ENCODE measurements at regions not wholly inside any gene's neighbourhood (a gene's known extent, or its start where the extent isn't known, plus 50 kb on each side); places are given as distances from the start of the nearest gene placed in this dataset.

GRCh38 chr1:219749370-219749769 is 136.5 kb upstream of the ZC3H11B start:
- Histone ChIP-seq H3K4me3 (ENCODE audit: low read depth, low read length) (no peak overlapping the region), H3K36me3 (replicated peaks) (no peaks in the 10 kb centered on the region), H3K27ac (no peak overlapping the region), H3K27me3 (replicated peaks) (no peaks in the 10 kb centered on the region)
- no peak for DNase-seq
- in situ Hi-C loops (cut with HindIII; ENCODE audit: low pct_ligation_motif_present, low sequenced_read_pairs) = no loop called here
- TF ChIP-seq CTCF (IDR thresholded peaks at IDR 0.05; ENCODE audit: low read depth, low read length, missing control alignments) = no peak

- H3K36me3 ChIP-seq (replicated peaks) = no peaks in the 10 kb centered on the region
- DNase-seq = no peak
- no peak overlapping the region for H3K4me3 ChIP-seq (ENCODE audit: low read depth, low read length)
- no peaks in the 10 kb centered on the region for H3K27me3 ChIP-seq (replicated peaks)
- in situ Hi-C loops (cut with HindIII; ENCODE audit: low pct_ligation_motif_present, low sequenced_read_pairs) = no loop called here
- no peak overlapping the region for H3K27ac ChIP-seq
- no peak for TF ChIP-seq CTCF (IDR thresholded peaks at IDR 0.05; ENCODE audit: low read depth, low read length, missing control alignments)
Observed at GRCh38 chr1:219746141-219746540, 133.2 kb upstream of the ZC3H11B start.

- no peak overlapping the region for H3K27ac ChIP-seq
- no peak overlapping the region for H3K4me3 ChIP-seq (ENCODE audit: low read depth, low read length)
- no peaks in the 10 kb centered on the region for H3K36me3 ChIP-seq (replicated peaks)
- no peaks in the 10 kb centered on the region for H3K27me3 ChIP-seq (replicated peaks)
- in situ Hi-C loops (cut with HindIII; ENCODE audit: low pct_ligation_motif_present, low sequenced_read_pairs) = no loop called here
- no peak for TF ChIP-seq CTCF (IDR thresholded peaks at IDR 0.05; ENCODE audit: low read depth, low read length, missing control alignments)
- DNase-seq = peak; percentile 70
Observed at GRCh38 chr1:219744652-219745469, 132.0 kb upstream of the ZC3H11B start.

- H3K36me3 ChIP-seq (replicated peaks) = no peaks in the 10 kb centered on the region
- H3K4me3 ChIP-seq (ENCODE audit: low read depth, low read length) = no peak overlapping the region
- in situ Hi-C loops (cut with HindIII; ENCODE audit: low pct_ligation_motif_present, low sequenced_read_pairs) = no loop called here
- no peak for DNase-seq
- TF ChIP-seq CTCF (IDR thresholded peaks at IDR 0.05; ENCODE audit: low read depth, low read length, missing control alignments) = no peak
- H3K27ac ChIP-seq = no peak overlapping the region
- no peaks in the 10 kb centered on the region for H3K27me3 ChIP-seq (replicated peaks)
Observed at GRCh38 chr1:219741011-219741970, 128.4 kb upstream of the ZC3H11B start.

- H3K27me3 ChIP-seq (replicated peaks) = no peaks in the 10 kb centered on the region
- no peak for TF ChIP-seq CTCF (IDR thresholded peaks at IDR 0.05; ENCODE audit: low read depth, low read length, missing control alignments)
- in situ Hi-C loops (cut with HindIII; ENCODE audit: low pct_ligation_motif_present, low sequenced_read_pairs) = no loop called here
- no peak overlapping the region for H3K27ac ChIP-seq
- no peaks in the 10 kb centered on the region for H3K36me3 ChIP-seq (replicated peaks)
- no peak overlapping the region for H3K4me3 ChIP-seq (ENCODE audit: low read depth, low read length)
- no peak for DNase-seq
Observed at GRCh38 chr1:219733511-219734174, 120.7 kb upstream of the ZC3H11B start.

Data from brain microvascular endothelial cell (primary cell).